HG03520 (cell line): ENCODE measurements at regions not wholly inside any gene's neighbourhood (a gene's known extent, or its start where the extent isn't known, plus 50 kb on each side); places are given as distances from the start of the nearest gene placed in this dataset.
"Not testable (repeated sequence)": the region's sequence is repeated elsewhere in the genome, so short reads cannot be mapped to it uniquely, and the experiment has no call there.

ENCODE experiments used
- ATAC-seq: cut with Tn5 transposase; IDR thresholded peaks from one replicate; pipeline ENCODE4 v1.9.1; 2021; ENCODE audit warnings: mild to moderate bottlenecking, moderate library complexity; ENCODE audit not compliant: unreplicated experiment

DNA sequence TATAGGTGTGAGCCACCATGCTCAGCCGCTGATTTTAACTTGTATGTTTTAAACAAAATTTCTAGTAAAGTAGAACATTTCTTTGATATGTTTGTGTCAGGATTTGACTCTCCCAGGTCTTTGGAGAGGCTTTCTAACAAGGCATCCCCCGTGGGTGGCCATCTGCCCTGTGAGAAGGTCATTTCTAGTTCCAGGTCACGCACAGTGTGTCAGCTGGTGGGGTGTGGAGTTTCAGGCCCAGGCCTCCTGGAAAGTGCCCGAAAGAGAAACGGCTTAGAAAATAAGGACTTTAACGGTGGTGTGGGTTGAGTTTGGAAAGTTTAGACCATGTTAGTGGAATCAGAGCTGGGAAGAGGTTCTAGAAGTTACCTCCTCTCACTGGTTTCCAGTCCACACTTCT is 61.0 kb downstream of the SPDYE17 start:
- ATAC-seq, result not testable (repeated sequence)

DNA sequence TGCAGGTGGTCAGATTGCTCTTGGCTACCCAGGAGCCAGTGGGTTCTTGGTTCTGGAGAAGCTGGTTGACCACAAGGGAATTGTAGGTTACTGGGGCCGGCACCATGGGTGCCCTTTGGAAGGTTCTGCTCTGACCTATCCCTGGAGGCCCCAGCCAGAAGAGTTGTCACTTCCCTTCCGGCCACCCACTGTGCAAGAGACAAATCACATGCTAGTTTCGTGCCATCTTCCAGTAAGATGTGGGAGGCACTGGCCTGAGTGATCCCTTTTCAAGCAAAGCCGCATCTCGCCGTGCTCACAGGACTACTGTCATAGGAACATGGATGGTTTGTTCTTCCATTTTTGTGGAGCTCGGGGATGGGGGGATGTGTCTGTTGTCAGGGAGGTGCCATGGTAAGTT is 62.3 kb downstream of the SPDYE17 start:
- ATAC-seq, result not testable (repeated sequence)

DNA sequence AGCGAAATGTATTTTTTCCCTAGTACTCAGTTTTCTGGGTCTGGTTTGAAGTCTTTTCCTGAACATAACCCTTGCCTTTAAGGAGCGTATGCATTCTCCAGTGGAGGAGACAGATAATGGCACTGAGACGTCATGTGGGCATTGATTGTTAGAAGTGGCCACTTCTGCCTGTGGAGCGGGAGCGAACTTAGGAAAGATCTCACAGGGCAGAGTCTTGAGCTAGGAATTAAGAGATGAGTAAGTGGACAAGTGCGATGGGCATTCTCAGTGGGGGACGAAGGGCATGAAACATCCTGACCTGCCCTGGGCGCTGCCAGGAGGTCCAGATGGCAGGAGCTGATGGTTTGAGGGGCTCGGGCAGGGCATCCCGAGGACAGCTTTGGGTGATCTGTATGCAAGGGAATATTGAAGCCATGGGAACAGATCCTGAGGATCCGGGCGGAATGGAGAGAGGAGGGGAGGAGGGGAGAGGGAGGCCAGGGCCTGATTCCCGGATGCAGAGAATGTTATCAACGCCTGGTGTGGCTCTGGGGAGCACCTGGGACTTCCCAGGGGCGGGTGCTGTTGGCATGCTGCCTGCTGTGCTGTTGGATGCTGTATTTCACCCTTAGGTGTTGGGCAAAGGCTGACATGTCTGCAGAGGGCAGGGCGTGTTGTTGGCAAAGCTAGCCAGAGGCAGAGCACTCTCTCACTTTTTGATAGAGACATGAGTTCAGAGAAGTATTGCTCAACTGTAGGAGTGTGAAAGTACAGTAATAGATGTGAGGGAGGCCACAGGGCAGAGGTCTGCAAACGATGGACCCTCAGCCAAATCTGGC is 66.2 kb downstream of the SPDYE17 start:
- ATAC-seq, result not testable (repeated sequence)

DNA sequence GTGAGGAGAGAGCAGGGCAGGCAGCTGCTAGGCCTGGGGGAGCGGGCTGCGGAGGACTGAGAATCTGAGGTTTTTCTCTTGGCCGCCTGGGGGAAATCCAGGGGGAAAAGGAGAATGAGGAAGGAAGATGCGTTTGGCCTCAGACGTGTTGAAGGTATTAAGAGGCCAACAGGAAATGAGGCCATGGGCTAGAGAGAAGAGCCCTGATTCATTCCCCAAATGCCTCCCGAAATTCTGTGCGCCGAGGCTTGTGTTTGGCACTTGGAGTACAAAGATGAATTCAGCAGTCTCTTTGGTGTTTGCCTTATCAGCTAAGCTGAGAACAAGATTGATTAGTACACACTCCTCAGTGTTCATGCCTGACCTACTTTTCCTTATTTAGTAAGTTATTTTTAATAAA is 68.1 kb downstream of the SPDYE17 start:
- not testable (repeated sequence) for ATAC-seq

DNA sequence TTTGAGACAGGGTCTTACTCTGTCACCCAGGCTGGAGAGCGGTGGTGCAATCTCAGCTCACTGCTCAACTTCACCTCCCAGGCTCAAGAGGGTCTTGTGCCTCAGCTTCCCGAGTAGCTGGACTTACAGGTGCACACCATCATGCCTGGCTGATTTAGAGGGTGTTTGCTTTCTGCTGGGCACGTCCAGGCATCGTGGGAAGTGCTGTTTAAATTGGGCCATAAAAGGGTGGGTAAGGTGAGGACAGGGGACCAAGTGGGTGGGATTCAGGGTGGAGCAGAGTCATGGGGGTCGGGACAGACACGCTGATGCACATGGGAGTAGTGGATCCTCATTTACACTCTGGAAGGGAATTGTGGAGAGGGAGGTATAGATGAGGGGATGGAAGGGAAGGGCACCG is 69.1 kb downstream of the SPDYE17 start:
- ATAC-seq, result not testable (repeated sequence)

DNA sequence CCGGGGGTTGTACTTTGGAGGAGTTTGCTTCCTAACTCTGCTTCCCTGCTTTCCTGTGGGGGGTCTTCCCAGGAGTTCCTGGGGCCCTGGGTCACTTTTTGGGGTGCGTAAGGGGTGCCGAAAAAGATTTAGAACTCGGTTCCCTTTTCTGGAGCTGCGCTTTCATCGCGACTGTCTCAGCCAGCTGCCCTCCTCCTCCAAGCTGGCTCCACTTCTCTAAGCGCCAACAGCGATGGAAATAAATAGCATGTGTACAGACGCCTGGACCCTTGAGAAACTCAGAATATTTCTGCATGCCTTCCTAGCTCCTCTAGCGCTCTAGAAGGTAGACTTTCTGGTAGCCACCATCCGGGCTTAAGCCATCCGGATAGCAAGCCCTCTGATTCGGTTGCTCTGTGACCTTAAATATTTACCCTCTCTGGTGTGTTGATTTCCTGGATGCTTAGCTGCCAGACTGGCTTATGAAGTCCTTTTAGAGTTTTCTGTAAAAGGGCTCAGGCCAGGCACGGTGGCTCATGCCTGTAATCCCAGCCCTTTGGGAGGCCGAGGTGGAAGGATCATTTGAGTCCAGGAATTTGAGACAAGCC is 71.7 kb downstream of the SPDYE17 start:
- ATAC-seq, result not testable (repeated sequence)

DNA sequence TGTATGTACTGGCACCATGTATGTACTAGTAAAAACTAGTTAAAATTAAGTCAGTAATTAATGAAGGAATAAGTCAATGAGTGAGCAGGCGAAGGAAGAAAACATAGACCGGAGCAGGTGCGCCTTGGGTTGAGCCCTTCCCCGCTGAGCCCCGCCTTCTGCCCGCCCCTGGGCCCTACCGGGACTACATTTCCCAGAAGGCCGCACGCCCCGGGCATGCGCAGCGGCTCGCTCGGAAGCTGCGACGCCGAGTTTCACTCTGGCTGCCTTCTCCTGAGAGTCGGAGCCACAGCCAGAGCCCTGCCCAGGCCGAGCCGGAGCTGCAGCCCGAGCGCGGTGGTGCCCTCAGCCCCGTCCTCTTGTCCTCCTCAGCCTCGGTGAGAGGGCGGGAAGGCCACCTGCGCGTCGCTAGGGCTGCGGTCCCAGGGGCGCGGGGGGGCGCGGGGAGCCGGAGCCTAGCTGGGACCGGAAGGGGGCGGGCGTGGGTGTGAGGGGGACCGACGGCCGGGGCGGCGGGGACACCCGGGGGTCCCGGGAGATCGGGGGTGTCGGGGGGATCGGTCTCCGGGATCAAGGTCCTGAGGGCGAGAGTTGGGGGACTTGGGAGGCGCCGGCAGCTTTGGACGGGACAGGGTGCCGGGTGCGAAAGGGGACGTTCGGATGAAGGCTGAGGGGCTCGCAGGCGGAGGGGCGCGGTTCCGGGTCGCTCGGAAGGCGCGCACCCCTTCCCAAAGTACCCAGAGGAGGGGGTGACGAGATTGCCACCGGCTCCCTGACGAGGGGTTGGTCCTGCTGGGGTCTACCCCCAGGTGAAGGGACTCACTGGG is 72.4 kb downstream of the SPDYE17 start:
- peak; percentile 97 for ATAC-seq

DNA sequence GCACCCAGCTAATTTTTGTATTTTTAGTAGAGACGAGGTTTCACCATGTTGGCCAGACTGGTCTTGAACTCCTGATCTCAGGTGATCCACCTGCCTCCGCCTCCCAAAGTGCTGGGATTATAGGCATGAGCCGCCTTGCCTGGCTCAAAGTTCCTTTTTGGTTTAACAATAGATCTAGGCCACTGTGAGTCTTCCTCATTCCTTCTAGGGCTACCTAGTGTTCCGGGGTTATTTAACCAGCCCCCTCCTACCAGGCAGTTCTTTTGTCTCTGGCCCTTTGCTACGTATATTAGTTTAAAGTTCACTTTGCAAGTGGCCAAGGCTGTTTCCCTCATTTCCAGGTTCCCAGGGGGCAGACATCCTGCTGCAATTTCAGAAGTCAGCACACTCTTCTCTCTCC is 75.6 kb downstream of the SPDYE17 start:
- not testable (repeated sequence) for ATAC-seq

DNA sequence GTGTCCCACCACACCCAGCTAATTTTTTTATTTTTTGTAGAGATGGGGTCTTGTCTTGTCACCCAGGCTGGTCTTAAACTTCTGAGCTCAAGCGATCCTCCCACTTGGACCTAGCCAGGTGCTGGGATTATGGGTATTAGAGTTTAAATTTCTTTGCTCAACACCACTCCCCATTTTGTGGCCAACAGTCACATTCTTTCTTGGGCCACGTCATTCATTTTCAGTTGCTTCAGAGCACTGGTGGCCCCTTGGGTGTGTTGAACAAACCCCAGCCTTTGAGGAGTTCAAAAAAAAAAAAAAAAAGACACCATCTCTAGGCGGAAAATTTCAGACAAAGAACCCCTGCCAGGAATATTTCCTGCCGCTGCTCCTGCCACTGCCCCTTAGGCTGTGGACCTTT is 77.0 kb downstream of the SPDYE17 start:
- ATAC-seq, result not testable (repeated sequence)

DNA sequence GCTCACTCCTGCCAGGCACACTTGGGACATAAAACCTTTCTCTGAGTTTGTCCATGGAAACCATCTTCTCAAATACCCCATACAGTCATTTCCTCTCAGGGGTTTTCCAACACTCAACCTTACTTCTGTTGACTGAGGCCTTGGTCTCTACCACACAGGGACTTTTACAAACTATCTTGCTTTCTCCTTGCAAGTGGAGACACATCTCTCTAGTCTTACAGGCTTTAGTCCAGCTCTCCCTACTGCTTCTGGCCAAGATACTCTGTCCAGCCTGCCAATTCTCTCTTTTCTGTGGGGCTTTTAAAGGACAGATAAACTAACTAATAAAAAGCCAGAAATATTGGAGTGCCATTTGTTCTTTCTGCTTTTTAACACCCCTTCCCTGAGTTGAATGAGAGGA is 87.6 kb downstream of the SPDYE17 start:
- ATAC-seq, result peak; percentile 52

DNA sequence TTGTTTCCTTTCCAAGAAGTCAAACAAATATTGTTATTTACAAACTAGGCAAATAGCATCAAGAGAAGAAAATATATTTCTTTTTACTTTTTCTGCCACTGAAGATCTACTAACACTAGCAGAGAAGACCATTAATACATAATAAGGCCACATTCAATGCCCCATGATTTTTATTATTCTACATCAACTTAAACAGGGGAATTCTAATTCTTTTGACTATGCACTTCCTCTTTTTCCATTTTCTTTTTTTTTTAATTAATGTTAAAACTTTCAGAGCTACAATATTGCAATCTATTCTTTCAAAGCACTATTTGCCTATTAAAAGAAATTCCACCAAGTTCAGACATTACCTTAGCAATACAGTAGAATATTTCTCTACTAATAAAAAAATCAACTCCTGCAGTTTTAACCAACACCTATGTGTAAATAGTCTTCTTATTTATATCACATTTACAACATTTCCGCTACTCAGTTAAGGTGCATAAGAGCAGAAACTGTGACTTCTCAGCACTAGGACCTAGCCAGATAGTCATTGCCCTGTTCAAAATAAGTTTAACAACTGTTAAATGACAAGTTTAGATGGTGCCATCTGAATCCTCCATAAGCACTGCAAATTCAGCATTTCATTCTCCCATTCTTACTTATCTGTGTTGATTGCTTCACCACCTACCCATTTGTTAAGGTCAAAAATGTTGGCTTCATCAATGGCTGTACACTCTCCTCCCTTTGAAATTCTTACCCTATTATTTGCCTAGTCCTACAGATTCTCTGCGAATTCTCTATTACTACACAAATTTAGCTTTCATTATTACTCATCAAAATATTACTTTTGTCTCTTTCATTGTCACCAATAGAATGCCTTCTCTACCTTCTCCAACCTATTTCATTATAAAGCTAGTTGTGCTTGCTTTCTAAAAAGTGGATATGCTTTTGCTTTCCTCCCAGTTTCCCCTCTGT is 90.1 kb downstream of the SPDYE17 start:
- peak; percentile 50 for ATAC-seq

DNA sequence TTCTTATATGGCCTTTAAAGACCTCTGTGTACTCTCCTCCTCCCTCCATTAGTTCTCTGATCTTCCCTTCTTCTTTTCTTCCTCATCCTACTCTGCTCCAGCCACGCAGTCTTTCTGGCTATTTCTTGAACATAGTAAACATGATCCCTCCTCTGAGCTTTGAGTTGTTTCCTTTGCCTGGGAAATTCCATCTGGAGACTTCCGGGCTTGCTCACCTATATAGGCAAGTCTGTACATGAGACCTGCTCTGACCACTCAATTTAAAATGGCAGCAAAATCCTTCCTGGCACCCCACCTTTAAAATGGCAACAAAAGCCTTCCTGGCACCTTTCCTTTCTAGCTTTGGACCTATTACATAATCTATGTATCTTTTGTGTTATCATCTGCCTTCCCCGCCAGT is 94.4 kb downstream of the SPDYE17 start:
- ATAC-seq, result not testable (repeated sequence)

DNA sequence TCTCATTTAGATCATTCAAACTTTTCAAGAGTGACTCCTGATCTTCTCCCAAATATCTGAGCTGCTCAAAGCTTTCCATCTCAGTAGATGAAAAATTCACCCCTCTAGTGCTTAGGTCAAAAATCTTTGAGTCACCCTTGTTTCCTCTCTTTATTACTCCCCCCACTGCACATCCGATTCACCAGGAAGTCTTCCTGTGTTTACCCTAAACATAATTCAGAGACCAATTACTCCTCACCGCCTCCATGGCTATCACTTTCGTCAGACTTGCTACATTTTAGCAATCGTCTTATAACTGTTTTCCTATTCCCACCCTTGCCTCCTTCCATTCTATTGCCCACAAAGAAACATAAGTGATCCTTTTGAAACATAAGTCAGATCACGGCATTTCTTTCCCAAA is 94.8 kb downstream of the SPDYE17 start:
- ATAC-seq, result not testable (repeated sequence)

DNA sequence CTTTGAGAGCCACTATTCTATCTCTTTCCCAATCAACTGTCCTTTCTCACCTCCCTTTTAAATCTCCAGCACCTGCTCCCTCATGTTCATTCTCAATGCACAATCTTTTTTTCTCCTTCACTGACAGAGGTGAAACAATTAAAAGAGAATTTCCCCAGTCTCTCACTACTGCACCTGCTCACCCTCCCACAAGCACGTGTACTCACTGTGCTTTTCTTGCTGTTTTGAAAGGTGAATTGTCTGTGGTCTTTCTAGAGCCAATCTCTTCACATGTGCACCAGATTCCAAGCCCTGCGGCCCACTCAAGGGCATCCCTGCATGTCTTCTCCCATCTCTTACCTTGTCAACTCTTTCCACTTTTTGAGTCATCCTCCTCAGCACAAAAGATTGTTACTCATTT is 95.8 kb downstream of the SPDYE17 start:
- ATAC-seq, result not testable (repeated sequence)

DNA sequence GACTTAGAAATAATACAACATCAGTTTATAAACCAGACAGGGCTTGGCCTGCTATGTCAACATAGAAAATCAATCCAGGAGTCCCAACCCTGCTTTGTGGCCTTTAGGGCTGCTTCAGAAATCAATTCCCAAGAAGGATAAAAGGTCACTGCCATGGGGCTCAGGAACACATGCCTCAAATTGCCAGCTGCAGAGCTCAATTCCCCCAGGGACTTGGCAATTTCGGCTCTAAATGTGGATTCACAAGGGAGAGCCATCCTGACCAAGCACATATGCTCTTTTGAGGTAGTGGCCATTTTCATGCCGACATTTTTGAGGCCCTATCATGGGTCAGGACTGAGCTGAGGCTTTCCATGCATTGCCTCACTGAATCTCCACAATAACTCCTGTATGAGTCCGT is 97.5 kb downstream of the SPDYE17 start:
- not testable (repeated sequence) for ATAC-seq

DNA sequence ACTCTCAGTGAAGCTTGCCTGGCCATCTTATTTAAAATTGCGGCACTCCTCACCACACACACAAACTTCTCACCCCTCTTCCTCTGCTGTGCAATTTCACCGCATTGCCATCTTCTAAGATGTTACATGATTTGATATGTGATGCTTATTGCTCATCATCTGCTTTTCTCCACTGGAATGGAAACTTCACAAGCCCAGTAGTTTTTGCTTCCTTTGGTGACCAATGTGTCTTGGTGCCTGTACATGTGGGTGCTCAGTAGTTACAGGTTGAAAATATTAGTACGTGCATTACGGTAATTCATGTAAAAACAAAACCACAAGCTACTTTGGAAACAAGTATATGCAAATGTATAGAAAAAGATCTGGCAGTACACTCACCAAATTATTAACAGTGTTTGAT is 99.2 kb downstream of the SPDYE17 start:
- peak; percentile 66 for ATAC-seq

DNA sequence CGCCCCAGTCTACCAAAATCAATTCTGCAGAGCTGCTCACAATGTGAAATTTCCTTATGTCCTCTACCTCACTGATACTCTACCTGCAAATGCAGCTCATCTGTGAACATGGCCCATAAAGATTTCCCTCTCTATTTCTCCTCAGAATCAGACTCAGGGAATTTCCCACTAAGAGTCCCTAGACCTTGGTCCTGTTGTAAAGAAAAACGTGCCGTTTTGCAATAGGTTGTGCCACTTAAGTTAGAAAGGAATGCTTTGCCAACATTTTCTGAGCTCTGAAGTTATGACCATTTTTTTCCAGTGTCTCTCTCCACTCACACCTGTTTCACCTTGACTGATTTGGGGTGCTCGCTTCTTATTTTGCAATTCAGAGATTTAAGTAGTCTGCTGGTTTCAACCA is 100.7 kb downstream of the SPDYE17 start:
- ATAC-seq, result not testable (repeated sequence)

DNA sequence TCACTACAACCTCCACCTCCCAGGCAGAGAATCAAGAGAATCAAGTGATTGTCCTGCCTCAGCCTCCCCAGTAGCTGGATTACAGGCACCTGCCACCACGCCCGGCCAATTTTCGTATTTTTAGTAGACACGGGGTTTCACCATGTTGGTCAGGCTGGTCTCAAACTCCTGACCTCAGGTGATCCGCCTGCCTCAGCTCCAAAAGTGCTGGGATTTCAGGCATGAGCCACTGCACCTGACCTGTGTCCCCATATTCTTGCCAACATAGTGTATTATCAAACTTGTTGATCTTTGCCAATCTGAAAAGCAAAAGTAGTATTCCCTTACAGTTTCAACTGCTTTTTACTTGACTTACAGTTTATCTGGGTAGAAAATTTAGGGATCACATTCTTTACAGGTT is 101.7 kb downstream of the SPDYE17 start:
- not testable (repeated sequence) for ATAC-seq

DNA sequence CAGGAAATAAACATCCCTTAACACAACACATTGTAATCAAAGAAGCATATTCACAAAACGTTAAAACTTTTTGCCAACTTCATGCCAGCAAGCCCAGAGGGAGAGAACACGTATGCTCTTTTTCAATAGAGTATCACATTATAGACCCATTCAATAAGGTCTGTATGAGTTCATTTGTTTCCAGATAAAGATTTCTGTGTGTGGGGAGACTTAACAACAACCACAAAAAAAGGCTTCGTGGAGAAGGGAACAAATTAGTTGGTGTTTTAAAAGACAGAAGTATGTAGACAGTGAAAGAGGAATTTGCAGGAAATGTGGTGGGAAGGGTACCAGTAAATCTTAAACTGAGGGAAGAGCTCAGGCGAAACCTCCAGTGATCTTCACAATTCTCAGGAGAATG is 103.4 kb downstream of the SPDYE17 start:
- not testable (repeated sequence) for ATAC-seq

DNA sequence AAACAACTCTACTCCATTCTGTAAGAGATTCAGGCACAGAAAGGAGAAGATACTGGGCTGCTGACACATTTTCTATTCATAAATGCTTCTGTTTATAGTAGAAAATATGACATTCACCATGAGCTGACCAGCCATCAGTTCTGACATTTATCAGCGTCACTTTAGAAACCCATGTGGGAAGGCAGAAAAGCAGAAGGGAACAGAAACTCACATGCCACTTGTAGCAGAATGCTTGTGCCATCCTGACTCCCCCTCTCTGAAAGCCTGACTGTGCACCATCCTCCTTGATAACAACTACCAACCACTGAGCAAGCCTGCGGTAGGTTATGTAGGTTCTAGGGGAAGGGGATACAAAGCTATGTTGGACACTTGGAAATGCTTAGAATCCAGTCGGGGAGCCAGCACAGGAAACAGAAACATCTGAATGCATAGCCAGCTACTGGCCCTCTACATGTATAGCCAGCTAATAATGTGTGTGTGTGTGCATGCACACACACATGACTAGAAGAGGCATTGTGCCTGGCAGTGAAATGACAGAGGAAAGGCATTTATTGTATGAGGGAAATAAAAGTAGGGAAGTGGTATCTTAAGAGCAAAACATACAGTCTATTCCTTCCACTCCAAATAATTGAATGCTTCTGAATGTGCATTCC is 104.3 kb downstream of the SPDYE17 start:
- peak; percentile 70 for ATAC-seq
